GM12892 (cell line): ENCODE measurements at regions not wholly inside any gene's neighbourhood (a gene's known extent, or its start where the extent isn't known, plus 50 kb on each side); places are given as distances from the start of the nearest gene placed in this dataset.

Experiments
- POLR2A ChIP-seq: IDR thresholded peaks from 2 replicates; pipeline ENCODE4 v1.6.1; 2011; ENCODE audit warnings: low read depth, low read length, control low read depth
- POLR2AphosphoS5 ChIP-seq: IDR thresholded peaks from 2 replicates; pipeline ENCODE4 v1.6.1; 2011; ENCODE audit warnings: low read depth, low read length, control low read depth

GRCh38 chr9:82376677-82377232 lies 388.2 kb downstream of the SPATA31D1 start:
- TF ChIP-seq POLR2A (no peak), POLR2AphosphoS5 (no peak)
